SK-N-SH (cell line): ENCODE measurements at regions not wholly inside any gene's neighbourhood (a gene's known extent, or its start where the extent isn't known, plus 50 kb on each side); places are given as distances from the start of the nearest gene placed in this dataset.

Source experiments
- CTCF ChIA-PET: fragments of 300-600, 350-600 bp; formaldehyde crosslinking; extraction: SDS; loops from one replicate; lab custom pipeline; 2021; lab: Yijun Ruan, JAX
- POLR2A ChIA-PET: fragments of 350-600 bp; sonication (Branson Sonifier 250); formaldehyde crosslinking; extraction: SDS; loops from one replicate; lab custom pipeline; 2020; ENCODE audit warnings: antibody characterized with exemption, inconsistent platforms; lab: Yijun Ruan, JAX
- DNase-seq: peaks from one replicate; pipeline ENCODE4 v3.0.0; 2012
- H2AFZ ChIP-seq: fragments of 200-600 bp; sonication (generic); 2 replicates; pipeline ENCODE4 v1.8.1; 2016; ENCODE audit warnings: antibody characterized with exemption, mild to moderate bottlenecking, low read depth
- H3F3A ChIP-seq: fragments of 200-600 bp; sonication (generic); replicated peaks from 2 replicates; pipeline ENCODE3; 2016; ENCODE audit warnings: antibody characterized with exemption, mild to moderate bottlenecking; ENCODE audit not compliant: insufficient read depth
- H3K27ac ChIP-seq, 2 experiments: fragments of 200-500 bp in 1 of 2; fragments of 200-600 bp in 1 of 2; sonication (Bioruptor generic) in 1 of 2; sonication (generic), shearing (Covaris generic) in 1 of 2; 2 replicates each; pipeline versions ENCODE4 v1.5.1 to v1.6.1; 2014 to 2016; ENCODE audit warnings: low read depth in 2 of 2, inconsistent platforms in 1 of 2, low read length in 1 of 2, mild to moderate bottlenecking in 1 of 2, mixed read lengths in 1 of 2
- H3K27me3 ChIP-seq: fragments of 200-600 bp; sonication (generic), shearing (Covaris generic); 2 replicates; pipeline ENCODE4 v1.6.1; 2016; ENCODE audit warnings: mixed run types; ENCODE audit not compliant: insufficient read depth
- H3K36me3 ChIP-seq, 2 experiments: fragments of 200-500 bp in 1 of 2; fragments of 200-600 bp in 1 of 2; sonication (Bioruptor generic) in 1 of 2; sonication (generic) in 1 of 2; replicated peaks in 1 of 2; 2 replicates each; pipeline versions ENCODE3 to v1.5.1; 2014 to 2016; ENCODE audit warnings: low read length in 1 of 2, mild to moderate bottlenecking in 1 of 2; ENCODE audit not compliant: insufficient read depth in 2 of 2, control insufficient read depth in 1 of 2
- H3K4me1 ChIP-seq, 2 experiments: fragments of 200-500 bp in 1 of 2; fragments of 200-600 bp in 1 of 2; sonication (Bioruptor generic) in 1 of 2; sonication (generic), shearing (Covaris generic) in 1 of 2; 2 replicates each; pipeline versions ENCODE4 v1.5.1 to v1.6.1; 2014 to 2016; ENCODE audit warnings: low read depth in 1 of 2, low read length in 1 of 2, mixed run types in 1 of 2; ENCODE audit not compliant: insufficient read depth in 2 of 2, control insufficient read depth in 1 of 2
- H3K4me2 ChIP-seq: fragments of 200-600 bp; sonication (generic), shearing (Covaris generic); 2 replicates; pipeline ENCODE4 v1.6.1; 2017; ENCODE audit warnings: mixed run types
- H3K4me3 ChIP-seq, 2 experiments: fragments of 200-500 bp in 1 of 2; fragments of 200-600 bp in 1 of 2; sonication (Bioruptor generic) in 1 of 2; sonication (generic), shearing (Covaris generic) in 1 of 2; 2 replicates each; pipeline versions ENCODE4 v1.5.1 to v1.8.1; 2014 to 2016; ENCODE audit warnings: low read depth in 2 of 2, inconsistent platforms in 1 of 2, low read length in 1 of 2, mild to moderate bottlenecking in 1 of 2, mixed read lengths in 1 of 2, moderate library complexity in 1 of 2
- H3K79me2 ChIP-seq: fragments of 200-600 bp; sonication (generic); 2 replicates; pipeline ENCODE4 v1.8.1; 2017; ENCODE audit warnings: mild to moderate bottlenecking; ENCODE audit not compliant: insufficient read depth
- H3K9ac ChIP-seq: fragments of 200-600 bp; sonication (generic); 2 replicates; pipeline ENCODE4 v1.6.1; 2017; ENCODE audit warnings: mixed run types
- H3K9me2 ChIP-seq: fragments of 200-600 bp; sonication (generic); 2 replicates; pipeline ENCODE4 v1.6.1; 2017; ENCODE audit warnings: mixed run types
- H3K9me3 ChIP-seq: fragments of 200-600 bp; sonication (generic); 2 replicates; pipeline ENCODE4 v1.6.1; 2017; ENCODE audit warnings: mixed run types, mild to moderate bottlenecking, moderate library complexity
- H4K20me1 ChIP-seq: fragments of 200-600 bp; sonication (generic); 2 replicates; pipeline ENCODE4 v1.6.1; 2017; ENCODE audit warnings: mild to moderate bottlenecking, mixed run types; ENCODE audit not compliant: insufficient read depth
- CHD2 ChIP-seq: fragments of 150-350 bp; IDR thresholded peaks from 2 replicates; pipeline ENCODE4 v1.6.1; 2018; ENCODE audit warnings: low read length; ENCODE audit not compliant: partially characterized antibody
- EP300 ChIP-seq, 2 experiments: IDR thresholded peaks; 2 replicates each; pipeline versions ENCODE4 v1.4.0 to v1.6.1; 2012; ENCODE audit warnings: borderline replicate concordance in 1 of 2, low read depth in 1 of 2, low read length in 1 of 2
- MEF2A ChIP-seq: IDR thresholded peaks from 2 replicates; pipeline ENCODE4 v1.4.0; 2012; ENCODE audit warnings: low read depth, borderline replicate concordance
- MXI1 ChIP-seq: IDR thresholded peaks from 2 replicates; pipeline ENCODE4 v1.6.1; 2012; ENCODE audit warnings: mild to moderate bottlenecking, low read depth, low read length, improper control_type of control experiment
- NFIC ChIP-seq: IDR thresholded peaks from 2 replicates; pipeline ENCODE4 v1.4.0; 2012; ENCODE audit warnings: borderline replicate concordance
- POLR2AphosphoS5 ChIP-seq: IDR thresholded peaks from 2 replicates; pipeline ENCODE4 v1.6.1; 2012; ENCODE audit warnings: low read depth, low read length
- RAD21 ChIP-seq: IDR thresholded peaks from 2 replicates; pipeline ENCODE4 v1.6.1; 2012; ENCODE audit warnings: mild to moderate bottlenecking, low read length
- SMC3 ChIP-seq: IDR thresholded peaks from 2 replicates; pipeline ENCODE4 v1.6.1; 2012; ENCODE audit warnings: low read depth, low read length, improper control_type of control experiment
- TEAD4 ChIP-seq: IDR thresholded peaks from 2 replicates; pipeline ENCODE4 v1.4.0; 2012; ENCODE audit warnings: mild to moderate bottlenecking, borderline replicate concordance; ENCODE audit not compliant: insufficient read depth
- WGBS: methylation state at CpG from one replicate; pipeline ENCODE4 v1.1.6; 2017; ENCODE audit warnings: low lambda C conversion rate; 5-methylcytosine and 5-hydroxymethylcytosine counted together
- TF ChIP-seq, protein P1 (sequence below): IDR thresholded peaks from 2 replicates; pipeline ENCODE4 v1.4.0; 2012; ENCODE audit warnings: low read depth, borderline replicate concordance
- TF ChIP-seq, protein P2 (sequence below): fragments of 200-600 bp; sonication (generic); IDR thresholded peaks from 2 replicates; pipeline ENCODE4 v1.6.1; 2017; ENCODE audit warnings: antibody characterized with exemption, mild to moderate bottlenecking, moderate library complexity
- TF ChIP-seq, protein P3 (sequence below): IDR thresholded peaks from 2 replicates; pipeline ENCODE4 v1.6.1; 2012; ENCODE audit warnings: mild to moderate bottlenecking, low read depth, low read length, moderate library complexity
- TF ChIP-seq, protein P4 (sequence below): IDR thresholded peaks from 2 replicates; pipeline ENCODE4 v1.4.0; 2012; ENCODE audit warnings: low read depth
- TF ChIP-seq, protein P5 (sequence below): fragments of 150-350 bp; IDR thresholded peaks from 2 replicates; pipeline ENCODE4 v1.6.1; 2016; ENCODE audit warnings: mild to moderate bottlenecking, low read depth, low read length
- TF ChIP-seq, protein P6 (sequence below): IDR thresholded peaks from 2 replicates; pipeline ENCODE4; 2012

DNA sequence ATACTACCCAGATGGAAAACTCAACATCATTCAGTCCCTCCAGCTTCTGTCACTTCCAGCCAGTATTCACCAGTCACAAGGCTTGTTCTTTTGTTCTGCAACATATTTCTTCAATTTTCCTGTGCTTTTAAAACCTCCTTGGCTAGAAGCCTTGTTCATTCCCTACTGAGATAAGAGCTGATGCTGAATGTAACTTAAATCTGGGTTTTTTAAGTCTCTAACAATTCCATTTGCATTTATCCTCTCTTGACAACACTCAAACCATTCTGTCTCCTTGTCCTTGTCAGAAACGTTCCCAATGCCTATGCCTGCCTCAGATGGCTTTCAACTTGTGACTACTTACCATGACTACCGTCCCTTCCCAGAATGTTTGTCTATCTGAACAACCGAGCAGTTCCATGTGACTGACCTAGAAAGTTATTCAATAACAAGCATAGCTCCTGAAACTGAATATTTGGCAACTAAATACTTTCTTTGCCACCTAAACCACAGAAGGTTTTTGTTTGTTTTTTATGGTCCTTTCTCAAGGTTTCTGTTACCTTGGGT is 682.9 kb upstream of the GALNTL6 start:
- H3K27ac ChIP-seq, result no peak overlapping the region
- no peak for DNase-seq
- H4K20me1 ChIP-seq, result no peaks in the 10 kb centered on the region
- no peaks in the 10 kb centered on the region for H3K4me1 ChIP-seq
- H3K9ac ChIP-seq, result no peak overlapping the region
- 0% methylated on average over 3 of the region's 3 CpGs for whole genome bisulfite sequencing
- H3K9me3 ChIP-seq, result no peaks in the 10 kb centered on the region; the same call in 1 of the 2 replicates
- H3K79me2 ChIP-seq, result no peaks in the 10 kb centered on the region
- no peaks in the 10 kb centered on the region for H3K27me3 ChIP-seq
- H2AFZ ChIP-seq, result no peak overlapping the region
- POLR2A ChIA-PET, result no interaction called here
- H3K4me2 ChIP-seq, result no peak overlapping the region
- TF ChIP-seq, protein P1, sequence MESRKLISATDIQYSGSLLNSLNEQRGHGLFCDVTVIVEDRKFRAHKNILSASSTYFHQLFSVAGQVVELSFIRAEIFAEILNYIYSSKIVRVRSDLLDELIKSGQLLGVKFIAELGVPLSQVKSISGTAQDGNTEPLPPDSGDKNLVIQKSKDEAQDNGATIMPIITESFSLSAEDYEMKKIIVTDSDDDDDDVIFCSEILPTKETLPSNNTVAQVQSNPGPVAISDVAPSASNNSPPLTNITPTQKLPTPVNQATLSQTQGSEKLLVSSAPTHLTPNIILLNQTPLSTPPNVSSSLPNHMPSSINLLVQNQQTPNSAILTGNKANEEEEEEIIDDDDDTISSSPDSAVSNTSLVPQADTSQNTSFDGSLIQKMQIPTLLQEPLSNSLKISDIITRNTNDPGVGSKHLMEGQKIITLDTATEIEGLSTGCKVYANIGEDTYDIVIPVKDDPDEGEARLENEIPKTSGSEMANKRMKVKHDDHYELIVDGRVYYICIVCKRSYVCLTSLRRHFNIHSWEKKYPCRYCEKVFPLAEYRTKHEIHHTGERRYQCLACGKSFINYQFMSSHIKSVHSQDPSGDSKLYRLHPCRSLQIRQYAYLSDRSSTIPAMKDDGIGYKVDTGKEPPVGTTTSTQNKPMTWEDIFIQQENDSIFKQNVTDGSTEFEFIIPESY, result no peak
- TF ChIP-seq NFIC (no peak), MXI1 (no peak), EP300 (IDR thresholded peaks at IDR 0.05; ENCODE audit: borderline replicate concordance in 1 of 2, low read depth in 1 of 2, low read length in 1 of 2) (no peak), SMC3 (no peak), POLR2AphosphoS5 (no peak)
- TF ChIP-seq, protein P2, sequence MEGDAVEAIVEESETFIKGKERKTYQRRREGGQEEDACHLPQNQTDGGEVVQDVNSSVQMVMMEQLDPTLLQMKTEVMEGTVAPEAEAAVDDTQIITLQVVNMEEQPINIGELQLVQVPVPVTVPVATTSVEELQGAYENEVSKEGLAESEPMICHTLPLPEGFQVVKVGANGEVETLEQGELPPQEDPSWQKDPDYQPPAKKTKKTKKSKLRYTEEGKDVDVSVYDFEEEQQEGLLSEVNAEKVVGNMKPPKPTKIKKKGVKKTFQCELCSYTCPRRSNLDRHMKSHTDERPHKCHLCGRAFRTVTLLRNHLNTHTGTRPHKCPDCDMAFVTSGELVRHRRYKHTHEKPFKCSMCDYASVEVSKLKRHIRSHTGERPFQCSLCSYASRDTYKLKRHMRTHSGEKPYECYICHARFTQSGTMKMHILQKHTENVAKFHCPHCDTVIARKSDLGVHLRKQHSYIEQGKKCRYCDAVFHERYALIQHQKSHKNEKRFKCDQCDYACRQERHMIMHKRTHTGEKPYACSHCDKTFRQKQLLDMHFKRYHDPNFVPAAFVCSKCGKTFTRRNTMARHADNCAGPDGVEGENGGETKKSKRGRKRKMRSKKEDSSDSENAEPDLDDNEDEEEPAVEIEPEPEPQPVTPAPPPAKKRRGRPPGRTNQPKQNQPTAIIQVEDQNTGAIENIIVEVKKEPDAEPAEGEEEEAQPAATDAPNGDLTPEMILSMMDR, result no peak
- TF ChIP-seq, all 33 proteins: peak for 0
- Histone ChIP-seq H3K9me2 (no peaks in the 10 kb centered on the region), H3F3A (no peaks in the 10 kb centered on the region), H3K4me3 (no peak overlapping the region), H3K36me3 (no peaks in the 10 kb centered on the region)
- CTCF ChIA-PET, result no interaction called here

DNA sequence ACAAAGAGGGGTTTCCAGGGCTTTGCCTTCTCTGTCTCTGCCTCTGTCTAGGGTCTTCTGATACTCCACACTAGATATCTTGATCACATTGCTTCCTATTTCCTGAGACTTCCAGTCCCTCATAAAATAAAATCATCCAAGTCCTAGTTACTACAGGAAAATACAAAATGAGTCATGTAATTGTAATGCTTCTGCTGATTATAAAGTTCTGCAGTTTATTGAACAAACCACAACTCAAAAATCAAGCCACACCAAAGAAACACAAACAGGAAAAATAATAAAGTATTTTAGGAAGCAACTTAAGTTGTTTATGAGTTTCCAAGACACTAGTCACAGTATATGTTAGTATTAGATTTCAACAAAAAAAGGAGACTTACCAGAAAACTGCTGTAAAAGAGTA is 695.1 kb upstream of the GALNTL6 start:
- H3K79me2 ChIP-seq, result no peaks in the 10 kb centered on the region
- H4K20me1 ChIP-seq, result no peaks in the 10 kb centered on the region
- no peaks in the 10 kb centered on the region for H3K36me3 ChIP-seq
- TF ChIP-seq MEF2A (no peak), RAD21 (no peak), CHD2 (no peak), TEAD4 (no peak)
- TF ChIP-seq, protein P2, result no peak
- TF ChIP-seq, protein P3, sequence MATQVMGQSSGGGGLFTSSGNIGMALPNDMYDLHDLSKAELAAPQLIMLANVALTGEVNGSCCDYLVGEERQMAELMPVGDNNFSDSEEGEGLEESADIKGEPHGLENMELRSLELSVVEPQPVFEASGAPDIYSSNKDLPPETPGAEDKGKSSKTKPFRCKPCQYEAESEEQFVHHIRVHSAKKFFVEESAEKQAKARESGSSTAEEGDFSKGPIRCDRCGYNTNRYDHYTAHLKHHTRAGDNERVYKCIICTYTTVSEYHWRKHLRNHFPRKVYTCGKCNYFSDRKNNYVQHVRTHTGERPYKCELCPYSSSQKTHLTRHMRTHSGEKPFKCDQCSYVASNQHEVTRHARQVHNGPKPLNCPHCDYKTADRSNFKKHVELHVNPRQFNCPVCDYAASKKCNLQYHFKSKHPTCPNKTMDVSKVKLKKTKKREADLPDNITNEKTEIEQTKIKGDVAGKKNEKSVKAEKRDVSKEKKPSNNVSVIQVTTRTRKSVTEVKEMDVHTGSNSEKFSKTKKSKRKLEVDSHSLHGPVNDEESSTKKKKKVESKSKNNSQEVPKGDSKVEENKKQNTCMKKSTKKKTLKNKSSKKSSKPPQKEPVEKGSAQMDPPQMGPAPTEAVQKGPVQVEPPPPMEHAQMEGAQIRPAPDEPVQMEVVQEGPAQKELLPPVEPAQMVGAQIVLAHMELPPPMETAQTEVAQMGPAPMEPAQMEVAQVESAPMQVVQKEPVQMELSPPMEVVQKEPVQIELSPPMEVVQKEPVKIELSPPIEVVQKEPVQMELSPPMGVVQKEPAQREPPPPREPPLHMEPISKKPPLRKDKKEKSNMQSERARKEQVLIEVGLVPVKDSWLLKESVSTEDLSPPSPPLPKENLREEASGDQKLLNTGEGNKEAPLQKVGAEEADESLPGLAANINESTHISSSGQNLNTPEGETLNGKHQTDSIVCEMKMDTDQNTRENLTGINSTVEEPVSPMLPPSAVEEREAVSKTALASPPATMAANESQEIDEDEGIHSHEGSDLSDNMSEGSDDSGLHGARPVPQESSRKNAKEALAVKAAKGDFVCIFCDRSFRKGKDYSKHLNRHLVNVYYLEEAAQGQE, result no peak
- TF ChIP-seq, protein P4, sequence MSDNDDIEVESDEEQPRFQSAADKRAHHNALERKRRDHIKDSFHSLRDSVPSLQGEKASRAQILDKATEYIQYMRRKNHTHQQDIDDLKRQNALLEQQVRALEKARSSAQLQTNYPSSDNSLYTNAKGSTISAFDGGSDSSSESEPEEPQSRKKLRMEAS, result no peak
- TF ChIP-seq, protein P5, sequence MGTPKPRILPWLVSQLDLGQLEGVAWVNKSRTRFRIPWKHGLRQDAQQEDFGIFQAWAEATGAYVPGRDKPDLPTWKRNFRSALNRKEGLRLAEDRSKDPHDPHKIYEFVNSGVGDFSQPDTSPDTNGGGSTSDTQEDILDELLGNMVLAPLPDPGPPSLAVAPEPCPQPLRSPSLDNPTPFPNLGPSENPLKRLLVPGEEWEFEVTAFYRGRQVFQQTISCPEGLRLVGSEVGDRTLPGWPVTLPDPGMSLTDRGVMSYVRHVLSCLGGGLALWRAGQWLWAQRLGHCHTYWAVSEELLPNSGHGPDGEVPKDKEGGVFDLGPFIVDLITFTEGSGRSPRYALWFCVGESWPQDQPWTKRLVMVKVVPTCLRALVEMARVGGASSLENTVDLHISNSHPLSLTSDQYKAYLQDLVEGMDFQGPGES, result no peak
- TF ChIP-seq, protein P6, sequence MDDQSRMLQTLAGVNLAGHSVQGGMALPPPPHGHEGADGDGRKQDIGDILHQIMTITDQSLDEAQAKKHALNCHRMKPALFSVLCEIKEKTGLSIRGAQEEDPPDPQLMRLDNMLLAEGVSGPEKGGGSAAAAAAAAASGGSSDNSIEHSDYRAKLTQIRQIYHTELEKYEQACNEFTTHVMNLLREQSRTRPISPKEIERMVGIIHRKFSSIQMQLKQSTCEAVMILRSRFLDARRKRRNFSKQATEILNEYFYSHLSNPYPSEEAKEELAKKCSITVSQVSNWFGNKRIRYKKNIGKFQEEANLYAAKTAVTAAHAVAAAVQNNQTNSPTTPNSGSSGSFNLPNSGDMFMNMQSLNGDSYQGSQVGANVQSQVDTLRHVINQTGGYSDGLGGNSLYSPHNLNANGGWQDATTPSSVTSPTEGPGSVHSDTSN, result no peak
- no peak for DNase-seq
- CTCF ChIA-PET, result no interaction called here
- H2AFZ ChIP-seq, result no peak overlapping the region
- no peak overlapping the region for H3K4me2 ChIP-seq
- POLR2A ChIA-PET, result no interaction called here
- H3K4me3 ChIP-seq, result no peak overlapping the region
- no peaks in the 10 kb centered on the region; the same call in 1 of the 2 replicates for H3K9me2 ChIP-seq
- H3K9ac ChIP-seq, result no peak overlapping the region
- no peaks in the 10 kb centered on the region for H3K27me3 ChIP-seq
- no peaks in the 10 kb centered on the region for H3K9me3 ChIP-seq
- H3F3A ChIP-seq, result no peaks in the 10 kb centered on the region
- H3K4me1 ChIP-seq, result no peaks in the 10 kb centered on the region
- no peak overlapping the region for H3K27ac ChIP-seq
